Activated T-cell treated with anti-CD3 and anti-CD28 coated beads, Interleukin-2, amount 50 U/mL, for 24 hours (primary cell): ENCODE measurements at regions not wholly inside any gene's neighbourhood (a gene's known extent, or its start where the extent isn't known, plus 50 kb on each side); places are given as distances from the start of the nearest gene placed in this dataset.

Source experiments
- DNase-seq: peaks from one replicate; pipeline ENCODE4 v3.0.0-alpha.2; 2020
- H3K27ac Mint-ChIP-seq: 2 replicates; pipeline ENCODE4 v1.8.0; 2020; ENCODE audit warnings: mild to moderate bottlenecking, mixed read lengths
- H3K27me3 Mint-ChIP-seq: 2 replicates; pipeline ENCODE4 v1.8.0; 2020; ENCODE audit warnings: mixed read lengths
- H3K36me3 Mint-ChIP-seq: 2 replicates; pipeline ENCODE4 v1.8.0; 2020; ENCODE audit warnings: low read depth, mixed read lengths
- H3K4me1 Mint-ChIP-seq: 2 replicates; pipeline ENCODE4 v1.8.0; 2020; ENCODE audit warnings: low read depth, mixed read lengths
- H3K4me3 Mint-ChIP-seq: 2 replicates; pipeline ENCODE4 v1.8.0; 2020; ENCODE audit warnings: mild to moderate bottlenecking, moderate library complexity, mixed read lengths
- H3K9me3 Mint-ChIP-seq: 2 replicates; pipeline ENCODE4 v1.8.0; 2020; ENCODE audit warnings: mixed read lengths

- H3K4me3 Mint-ChIP-seq = no peak overlapping the region
- no peaks in the 10 kb centered on the region for H3K4me1 Mint-ChIP-seq
- no peaks in the 10 kb centered on the region for H3K9me3 Mint-ChIP-seq
- no peak for DNase-seq
- peaks cover 30% of the 10 kb centered on the region for H3K27me3 Mint-ChIP-seq
- no peak overlapping the region for H3K27ac Mint-ChIP-seq
- H3K36me3 Mint-ChIP-seq = no peaks in the 10 kb centered on the region
These were observed 124.3 kb upstream of the CPNE4 start for GRCh38 chr3:132159145-132159544.

- Mint-ChIP-seq H3K27me3 (peaks cover 30% of the 10 kb centered on the region), H3K4me3 (no peak overlapping the region), H3K27ac (no peak overlapping the region), H3K9me3 (no peaks in the 10 kb centered on the region), H3K36me3 (no peaks in the 10 kb centered on the region), H3K4me1 (no peaks in the 10 kb centered on the region)
- no peak for DNase-seq
These were observed 125.4 kb upstream of the CPNE4 start for GRCh38 chr3:132160198-132160597.

GRCh38 chr3:132161608-132162007 lies 126.8 kb upstream of the CPNE4 start:
- Mint-ChIP-seq H3K27me3 (peaks cover 34% of the 10 kb centered on the region), H3K9me3 (no peaks in the 10 kb centered on the region), H3K4me1 (no peaks in the 10 kb centered on the region), H3K36me3 (no peaks in the 10 kb centered on the region), H3K4me3 (no peak overlapping the region), H3K27ac (no peak overlapping the region)
- no peak for DNase-seq

GRCh38 chr3:132164469-132165092 lies 129.8 kb upstream of the CPNE4 start:
- H3K36me3 Mint-ChIP-seq = no peaks in the 10 kb centered on the region
- DNase-seq = no peak
- H3K4me3 Mint-ChIP-seq = no peak overlapping the region
- no peak overlapping the region for H3K27ac Mint-ChIP-seq
- no peaks in the 10 kb centered on the region for H3K4me1 Mint-ChIP-seq
- no peaks in the 10 kb centered on the region for H3K9me3 Mint-ChIP-seq
- H3K27me3 Mint-ChIP-seq = peaks cover 27% of the 10 kb centered on the region

GRCh38 chr3:132167870-132168269 lies 133.1 kb upstream of the CPNE4 start:
- H3K4me1 Mint-ChIP-seq = no peaks in the 10 kb centered on the region
- no peaks in the 10 kb centered on the region for H3K36me3 Mint-ChIP-seq
- H3K4me3 Mint-ChIP-seq = no peak overlapping the region
- H3K9me3 Mint-ChIP-seq = no peaks in the 10 kb centered on the region
- H3K27me3 Mint-ChIP-seq = peaks cover 35% of the 10 kb centered on the region
- no peak for DNase-seq
- H3K27ac Mint-ChIP-seq = no peak overlapping the region

- peaks cover 25% of the 10 kb centered on the region for H3K27me3 Mint-ChIP-seq
- no peak overlapping the region for H3K27ac Mint-ChIP-seq
- H3K4me3 Mint-ChIP-seq = no peak overlapping the region
- DNase-seq = no peak
- no peaks in the 10 kb centered on the region for H3K9me3 Mint-ChIP-seq
- H3K4me1 Mint-ChIP-seq = no peaks in the 10 kb centered on the region
- H3K36me3 Mint-ChIP-seq = no peaks in the 10 kb centered on the region
These were observed 139.7 kb upstream of the CPNE4 start for GRCh38 chr3:132174500-132174899.

GRCh38 chr3:132180337-132180791 lies 136.8 kb upstream of the ACP3 start:
- H3K27me3 Mint-ChIP-seq = peaks cover 3% of the 10 kb centered on the region
- H3K27ac Mint-ChIP-seq = no peak overlapping the region
- H3K9me3 Mint-ChIP-seq = no peaks in the 10 kb centered on the region
- H3K4me1 Mint-ChIP-seq = peaks cover 4% of the 10 kb centered on the region
- H3K4me3 Mint-ChIP-seq = no peak overlapping the region
- H3K36me3 Mint-ChIP-seq = no peaks in the 10 kb centered on the region
- DNase-seq = no peak

GRCh38 chr3:132183811-132184210 lies 133.4 kb upstream of the ACP3 start:
- no peaks in the 10 kb centered on the region for H3K9me3 Mint-ChIP-seq
- no peaks in the 10 kb centered on the region for H3K36me3 Mint-ChIP-seq
- peaks cover 4% of the 10 kb centered on the region for H3K4me1 Mint-ChIP-seq
- no peak overlapping the region for H3K27ac Mint-ChIP-seq
- H3K4me3 Mint-ChIP-seq = no peak overlapping the region
- H3K27me3 Mint-ChIP-seq = peaks cover 12% of the 10 kb centered on the region
- no peak for DNase-seq

- no peaks in the 10 kb centered on the region for H3K36me3 Mint-ChIP-seq
- no peaks in the 10 kb centered on the region for H3K9me3 Mint-ChIP-seq
- no peaks in the 10 kb centered on the region for H3K4me1 Mint-ChIP-seq
- DNase-seq = no peak
- no peak overlapping the region for H3K27ac Mint-ChIP-seq
- H3K4me3 Mint-ChIP-seq = no peak overlapping the region
- peaks cover 15% of the 10 kb centered on the region for H3K27me3 Mint-ChIP-seq
These were observed 129.5 kb upstream of the ACP3 start for GRCh38 chr3:132187746-132188145.

GRCh38 chr3:132189601-132190000 lies 127.6 kb upstream of the ACP3 start:
- Mint-ChIP-seq H3K27ac (no peak overlapping the region), H3K9me3 (no peaks in the 10 kb centered on the region), H3K4me3 (no peak overlapping the region), H3K4me1 (no peaks in the 10 kb centered on the region), H3K36me3 (no peaks in the 10 kb centered on the region), H3K27me3 (peaks cover 15% of the 10 kb centered on the region)
- DNase-seq = no peak

GRCh38 chr3:132196113-132196512 lies 121.1 kb upstream of the ACP3 start:
- no peak overlapping the region for H3K4me3 Mint-ChIP-seq
- H3K36me3 Mint-ChIP-seq = no peaks in the 10 kb centered on the region
- no peaks in the 10 kb centered on the region for H3K9me3 Mint-ChIP-seq
- no peak for DNase-seq
- peaks cover 3% of the 10 kb centered on the region for H3K27me3 Mint-ChIP-seq
- H3K4me1 Mint-ChIP-seq = no peaks in the 10 kb centered on the region
- H3K27ac Mint-ChIP-seq = no peak overlapping the region

- H3K27ac Mint-ChIP-seq = no peak overlapping the region
These were observed 118.7 kb upstream of the ACP3 start for GRCh38 chr3:132198516-132198915.

GRCh38 chr3:132199451-132199850 lies 117.8 kb upstream of the ACP3 start:
- Mint-ChIP-seq H3K27ac (no peak overlapping the region), H3K27me3 (peaks cover 3% of the 10 kb centered on the region), H3K36me3 (no peaks in the 10 kb centered on the region), H3K4me3 (no peak overlapping the region), H3K4me1 (no peaks in the 10 kb centered on the region), H3K9me3 (no peaks in the 10 kb centered on the region)
- no peak for DNase-seq

More at GRCh38 chr3:132198516-132198915, 118.7 kb upstream of the ACP3 start:
- DNase-seq = no peak
- Mint-ChIP-seq H3K4me3 (no peak overlapping the region), H3K27me3 (peaks cover 3% of the 10 kb centered on the region), H3K9me3 (no peaks in the 10 kb centered on the region), H3K36me3 (no peaks in the 10 kb centered on the region), H3K4me1 (no peaks in the 10 kb centered on the region)

- H3K9me3 Mint-ChIP-seq = no peaks in the 10 kb centered on the region
- DNase-seq = no peak
- no peak overlapping the region for H3K4me3 Mint-ChIP-seq
- no peaks in the 10 kb centered on the region for H3K4me1 Mint-ChIP-seq
- H3K27ac Mint-ChIP-seq = no peak overlapping the region
- peaks cover 3% of the 10 kb centered on the region for H3K27me3 Mint-ChIP-seq
- H3K36me3 Mint-ChIP-seq = no peaks in the 10 kb centered on the region
These were observed 114.6 kb upstream of the ACP3 start for GRCh38 chr3:132202586-132202985.

GRCh38 chr3:132203889-132204596 lies 113.2 kb upstream of the ACP3 start:
- H3K4me3 Mint-ChIP-seq = no peak overlapping the region

More at GRCh38 chr3:132203889-132204596, 113.2 kb upstream of the ACP3 start:
- no peaks in the 10 kb centered on the region for H3K9me3 Mint-ChIP-seq
- no peak overlapping the region for H3K27ac Mint-ChIP-seq
- no peaks in the 10 kb centered on the region for H3K27me3 Mint-ChIP-seq
- H3K36me3 Mint-ChIP-seq = no peaks in the 10 kb centered on the region
- no peaks in the 10 kb centered on the region for H3K4me1 Mint-ChIP-seq
- DNase-seq = no peak
